ENCODE measurements at regions not wholly inside any gene's neighbourhood (a gene's known extent, or its start where the extent isn't known, plus 50 kb on each side); places are given as distances from the start of the nearest gene placed in this dataset.

- no peak for TF ChIP-seq Cebpa-rat (IDR thresholded peaks at IDR 0.05)
- H3K4me3 ChIP-seq: no peak overlapping the region
- H3K9ac ChIP-seq: no peak overlapping the region
Measured at GRCh38 chr12:107590413-107590812, 95.2 kb upstream of the PWP1 start.

GRCh38 chr12:107590814-107591375 lies 94.7 kb upstream of the PWP1 start:
- no peak overlapping the region for H3K9ac ChIP-seq
- H3K9me3 ChIP-seq: peaks cover 15% of the 10 kb centered on the region
- no peak overlapping the region for H3K4me2 ChIP-seq
- H3K4me3 ChIP-seq: no peak overlapping the region
- H3K36me3 ChIP-seq: peaks cover 6% of the 10 kb centered on the region; the same call in 1 of the 2 replicates
- no peak for TF ChIP-seq Cebpa-rat (IDR thresholded peaks at IDR 0.05)
- H3K4me1 ChIP-seq: no peaks in the 10 kb centered on the region
- no peaks in the 10 kb centered on the region for H4K20me1 ChIP-seq
- H3K27me3 ChIP-seq: no peaks in the 10 kb centered on the region
- no peak overlapping the region for H3K27ac ChIP-seq

More at GRCh38 chr12:107590413-107590812, 95.2 kb upstream of the PWP1 start:
- Histone ChIP-seq H4K20me1 (no peaks in the 10 kb centered on the region), H3K36me3 (peaks cover 6% of the 10 kb centered on the region; the same call in 1 of the 2 replicates), H3K27me3 (no peaks in the 10 kb centered on the region), H3K27ac (no peak overlapping the region), H3K9me3 (peaks cover 15% of the 10 kb centered on the region), H3K4me1 (no peaks in the 10 kb centered on the region), H3K4me2 (no peak overlapping the region)

- no peaks in the 10 kb centered on the region for H4K20me1 ChIP-seq
- H3K27me3 ChIP-seq: no peaks in the 10 kb centered on the region
- no peak overlapping the region for H3K4me2 ChIP-seq
- H3K4me3 ChIP-seq: no peak overlapping the region
- peaks cover 15% of the 10 kb centered on the region for H3K9me3 ChIP-seq
- H3K36me3 ChIP-seq: peaks cover 6% of the 10 kb centered on the region; the same call in 1 of the 2 replicates
- no peak overlapping the region for H3K9ac ChIP-seq
- 0 out of 2 replicates have a peak, but pooled peaks cover 5% of the 10 kb centered on the region for H3K4me1 ChIP-seq
- TF ChIP-seq Cebpa-rat (IDR thresholded peaks at IDR 0.05): no peak
- no peak overlapping the region for H3K27ac ChIP-seq
Measured at GRCh38 chr12:107593713-107594381, 91.8 kb upstream of the PWP1 start.

GRCh38 chr12:107594995-107595394 lies 90.6 kb upstream of the PWP1 start:
- Histone ChIP-seq H3K4me3 (no peak overlapping the region), H3K4me1 (peaks cover 9% of the 10 kb centered on the region), H3K36me3 (peaks cover 6% of the 10 kb centered on the region; the same call in 1 of the 2 replicates), H3K9me3 (peaks cover 15% of the 10 kb centered on the region), H3K27ac (no peak overlapping the region), H4K20me1 (no peaks in the 10 kb centered on the region), H3K4me2 (no peak overlapping the region), H3K27me3 (no peaks in the 10 kb centered on the region), H3K9ac (no peak overlapping the region)
- TF ChIP-seq Cebpa-rat (IDR thresholded peaks at IDR 0.05): no peak

- H3K4me2 ChIP-seq: no peak overlapping the region
- no peaks in the 10 kb centered on the region for H3K27me3 ChIP-seq
- TF ChIP-seq Cebpa-rat (IDR thresholded peaks at IDR 0.05): no peak
- no peak overlapping the region for H3K4me3 ChIP-seq
- H3K27ac ChIP-seq: no peak overlapping the region
- H3K9ac ChIP-seq: no peak overlapping the region
- H3K4me1 ChIP-seq: peaks cover 20% of the 10 kb centered on the region
- H3K36me3 ChIP-seq: peaks cover 6% of the 10 kb centered on the region; the same call in 1 of the 2 replicates
- H4K20me1 ChIP-seq: no peaks in the 10 kb centered on the region
- H3K9me3 ChIP-seq: peaks cover 15% of the 10 kb centered on the region
Measured at GRCh38 chr12:107597695-107598410, 87.7 kb upstream of the PWP1 start.

GRCh38 chr12:107598906-107599305 lies 86.7 kb upstream of the PWP1 start:
- no peaks in the 10 kb centered on the region for H4K20me1 ChIP-seq
- no peak overlapping the region for H3K27ac ChIP-seq
- no peak overlapping the region for H3K4me3 ChIP-seq
- peaks cover 7% of the 10 kb centered on the region for H3K9me3 ChIP-seq
- no peaks in the 10 kb centered on the region for H3K27me3 ChIP-seq
- H3K4me1 ChIP-seq: peaks cover 20% of the 10 kb centered on the region
- TF ChIP-seq Cebpa-rat (IDR thresholded peaks at IDR 0.05): no peak
- H3K4me2 ChIP-seq: no peak overlapping the region
- H3K36me3 ChIP-seq: peaks cover under 1% of the 10 kb centered on the region; the same call in 1 of the 2 replicates
- no peak overlapping the region for H3K9ac ChIP-seq

- Histone ChIP-seq H3K36me3 (no peaks in the 10 kb centered on the region), H3K9ac (no peak overlapping the region), H3K9me3 (no peaks in the 10 kb centered on the region), H3K27me3 (no peaks in the 10 kb centered on the region), H4K20me1 (no peaks in the 10 kb centered on the region), H3K4me1 (peaks cover 20% of the 10 kb centered on the region), H3K4me2 (peak overlapping the region; percentile 45), H3K27ac (no peak overlapping the region), H3K4me3 (no peak overlapping the region)
- TF ChIP-seq Cebpa-rat (IDR thresholded peaks at IDR 0.05): no peak
Measured at GRCh38 chr12:107600581-107601144, 84.9 kb upstream of the PWP1 start.

GRCh38 chr12:107602446-107602845 lies 83.2 kb upstream of the PWP1 start:
- TF ChIP-seq Cebpa-rat (IDR thresholded peaks at IDR 0.05): no peak
- peaks cover 20% of the 10 kb centered on the region for H3K4me1 ChIP-seq
- H4K20me1 ChIP-seq: no peaks in the 10 kb centered on the region
- no peak overlapping the region for H3K9ac ChIP-seq
- H3K36me3 ChIP-seq: no peaks in the 10 kb centered on the region
- no peak overlapping the region for H3K4me3 ChIP-seq
- no peaks in the 10 kb centered on the region for H3K27me3 ChIP-seq
- no peak overlapping the region for H3K27ac ChIP-seq
- H3K9me3 ChIP-seq: no peaks in the 10 kb centered on the region
- H3K4me2 ChIP-seq: no peak overlapping the region

- Histone ChIP-seq H3K9me3 (no peaks in the 10 kb centered on the region), H3K4me2 (no peak overlapping the region)
Measured at GRCh38 chr12:107605293-107605692, 80.3 kb upstream of the PWP1 start.

More at GRCh38 chr12:107605293-107605692, 80.3 kb upstream of the PWP1 start:
- no peak overlapping the region for H3K27ac ChIP-seq
- H3K4me3 ChIP-seq: no peak overlapping the region
- no peak for TF ChIP-seq Cebpa-rat (IDR thresholded peaks at IDR 0.05)
- H4K20me1 ChIP-seq: no peaks in the 10 kb centered on the region
- H3K4me1 ChIP-seq: peaks cover 8% of the 10 kb centered on the region
- no peak overlapping the region for H3K9ac ChIP-seq
- H3K27me3 ChIP-seq: no peaks in the 10 kb centered on the region
- no peaks in the 10 kb centered on the region for H3K36me3 ChIP-seq
